C1 segment of cervical spinal cord (tissue), 14 donors: ENCODE measurements at regions not wholly inside any gene's neighbourhood (a gene's known extent, or its start where the extent isn't known, plus 50 kb on each side); places are given as distances from the start of the nearest gene placed in this dataset.
A peak's percentile ranks its signal among the peaks of the same experiment; 100 is the strongest.

Experiments used
- DNase-seq, 14 donors: peaks; one replicate each; lab custom pipeline; 2025; lab: John Stamatoyannopoulos, UW

GRCh38 chr1:53378061-53378460 is 50.2 kb upstream of the LRP8 start:
- no peak for DNase-seq

GRCh38 chr1:53378932-53379661 is 51.2 kb upstream of the LRP8 start:
- DNase-seq, result no peak

- DNase-seq, result no peak
Measured at GRCh38 chr1:53379662-53380002, 51.8 kb upstream of the LRP8 start.

- no peak for DNase-seq
Measured at GRCh38 chr1:53380296-53380695, 52.4 kb upstream of the LRP8 start.

- DNase-seq, result no peak
Measured at GRCh38 chr1:53381790-53382401, 54.0 kb upstream of the LRP8 start.

GRCh38 chr1:53383136-53383870 is 55.4 kb upstream of the LRP8 start:
- no peak for DNase-seq

- DNase-seq, result no peak
Measured at GRCh38 chr1:53384796-53385195, 56.9 kb upstream of the LRP8 start.

GRCh38 chr1:53385276-53386225 is 57.7 kb upstream of the LRP8 start:
- DNase-seq, result no peak

- DNase-seq, result no peak
Measured at GRCh38 chr1:53388963-53389362, 61.1 kb upstream of the LRP8 start.

GRCh38 chr1:53390261-53390660 is 62.4 kb upstream of the LRP8 start:
- peak in 10 of 14 donors; percentile 1 to 84 (median 19) for DNase-seq

GRCh38 chr1:53390736-53391135 is 62.9 kb upstream of the LRP8 start:
- DNase-seq, result no peak

GRCh38 chr1:53391296-53391695 is 63.4 kb upstream of the LRP8 start:
- no peak for DNase-seq

- DNase-seq, result no peak
Measured at GRCh38 chr1:53391982-53392381, 64.1 kb upstream of the LRP8 start.

GRCh38 chr1:53392460-53392859 is 64.6 kb upstream of the LRP8 start:
- no peak for DNase-seq

- peak; percentile 2 to 84 (median 58) for DNase-seq
Measured at GRCh38 chr1:53393325-53393792, 65.5 kb upstream of the LRP8 start.

- no peak for DNase-seq
Measured at GRCh38 chr1:53394306-53394705, 64.9 kb upstream of the DMRTB1 start.

- DNase-seq, result no peak
Measured at GRCh38 chr1:53395671-53396215, 63.5 kb upstream of the DMRTB1 start.

- DNase-seq, result no peak
Measured at GRCh38 chr1:53396573-53397268, 62.5 kb upstream of the DMRTB1 start.

GRCh38 chr1:53398091-53398490 is 61.1 kb upstream of the DMRTB1 start:
- no peak for DNase-seq

- DNase-seq, result no peak
Measured at GRCh38 chr1:53398576-53399365, 60.4 kb upstream of the DMRTB1 start.
